H1 (cell line): ENCODE measurements at regions not wholly inside any gene's neighbourhood (a gene's known extent, or its start where the extent isn't known, plus 50 kb on each side); places are given as distances from the start of the nearest gene placed in this dataset.

Source experiments
- ASH2L ChIP-seq: fragments of 200-600, 300-600 bp; sonication (generic); IDR thresholded peaks from one replicate; pipeline ENCODE4 v1.7.1; 2017; ENCODE audit warnings: low read length
- BCL11A ChIP-seq, 2 experiments: IDR thresholded peaks; one replicate each; pipeline ENCODE4 v1.6.1; 2011; ENCODE audit warnings: low read depth in 2 of 2, low read length in 2 of 2, mild to moderate bottlenecking in 2 of 2
- CBX5 ChIP-seq: fragments of 300-800, 300-1000 bp; sonication (generic); IDR thresholded peaks from 2 replicates; pipeline ENCODE4 v1.7.1; 2016; ENCODE audit warnings: antibody characterized with exemption, low read length, low read depth
- GABPA ChIP-seq: IDR thresholded peaks from 2 replicates; pipeline ENCODE4 v1.6.1; 2011; ENCODE audit warnings: mild to moderate bottlenecking, low read length, moderate library complexity, borderline replicate concordance; ENCODE audit not compliant: insufficient read depth

DNA sequence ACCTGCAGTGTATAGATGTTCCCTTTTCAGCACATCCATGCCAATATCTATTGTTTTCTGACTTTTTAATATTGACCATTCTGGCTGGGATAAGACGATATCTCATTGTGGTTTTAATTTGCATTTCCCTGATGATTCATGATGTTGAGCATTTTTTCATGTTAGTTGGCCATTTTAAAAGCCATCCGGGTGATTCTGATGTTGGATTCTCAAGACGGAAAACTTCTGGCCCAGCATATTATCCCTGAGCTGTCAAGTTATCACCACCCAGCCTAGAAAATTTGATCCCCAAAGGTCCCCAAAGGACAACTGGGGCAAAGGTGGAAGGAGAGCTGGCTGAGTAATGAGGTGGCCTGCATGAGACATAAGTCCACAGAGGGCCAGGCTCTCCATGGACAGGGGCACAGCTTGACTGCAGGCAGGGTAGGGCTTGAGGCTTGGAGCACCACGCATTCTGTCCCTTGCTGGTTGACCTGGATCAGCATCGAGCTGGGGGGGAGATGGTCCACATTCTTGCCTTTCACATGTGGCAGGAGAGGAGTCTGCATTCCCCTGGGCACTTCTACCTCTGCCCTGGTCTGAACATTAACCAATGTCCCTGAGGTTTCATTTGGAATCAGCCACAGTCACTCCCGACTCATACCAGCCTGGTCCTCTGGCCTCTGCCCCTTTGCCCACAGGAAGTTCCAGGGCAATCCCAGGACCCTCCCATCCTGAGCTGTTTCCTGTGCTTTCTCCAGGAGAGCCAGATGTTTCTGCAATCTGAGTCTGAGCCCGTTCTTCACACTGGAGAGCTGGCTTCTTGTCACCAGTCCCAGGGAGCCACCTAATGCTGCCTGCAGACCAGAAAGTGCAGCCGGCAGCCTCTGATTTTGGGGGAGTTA is 69.2 kb downstream of the ISG20 start (continued):
- TF ChIP-seq BCL11A (IDR thresholded peaks at IDR 0.05; ENCODE audit: low read depth in 2 of 2, low read length in 2 of 2) (no peak), CBX5 (no peak), ASH2L (no peak), GABPA (no peak)
